ENCODE measurements at regions not wholly inside any gene's neighbourhood (a gene's known extent, or its start where the extent isn't known, plus 50 kb on each side); places are given as distances from the start of the nearest gene placed in this dataset.

GRCh38 chr3:117091676-117092075, 382.1 kb downstream of the TUSC7 start:
- DNase-seq = no peak

- DNase-seq = no peak
Observed at GRCh38 chr3:117096549-117096948, 387.0 kb downstream of the TUSC7 start.

GRCh38 chr3:117097351-117097750, 387.8 kb downstream of the TUSC7 start:
- no peak for DNase-seq

GRCh38 chr3:117101697-117102096, 392.1 kb downstream of the TUSC7 start:
- no peak for DNase-seq

- DNase-seq = no peak
Observed at GRCh38 chr3:117102426-117102825, 392.8 kb downstream of the TUSC7 start.

GRCh38 chr3:117103675-117104074, 394.1 kb downstream of the TUSC7 start:
- DNase-seq = no peak

- no peak for DNase-seq
Observed at GRCh38 chr3:117104381-117104780, 394.8 kb downstream of the TUSC7 start.

- no peak for DNase-seq
Observed at GRCh38 chr3:117104792-117105191, 395.2 kb downstream of the TUSC7 start.

- no peak for DNase-seq
Observed at GRCh38 chr3:117105686-117106085, 396.1 kb downstream of the TUSC7 start.

GRCh38 chr3:117106396-117106795, 396.8 kb downstream of the TUSC7 start:
- no peak for DNase-seq

- no peak for DNase-seq
Observed at GRCh38 chr3:117107946-117108345, 398.4 kb downstream of the TUSC7 start.

GRCh38 chr3:117109178-117109577, 399.6 kb downstream of the TUSC7 start:
- DNase-seq = no peak

- no peak for DNase-seq
Observed at GRCh38 chr3:117114517-117115265, 405.1 kb downstream of the TUSC7 start.

- DNase-seq = no peak
Observed at GRCh38 chr3:117117188-117117936, 407.8 kb downstream of the TUSC7 start.

GRCh38 chr3:117118604-117119003, 409.0 kb downstream of the TUSC7 start:
- DNase-seq = no peak

- DNase-seq = no peak
Observed at GRCh38 chr3:117120014-117120413, 410.4 kb downstream of the TUSC7 start.

GRCh38 chr3:117122609-117123008, 413.0 kb downstream of the TUSC7 start:
- DNase-seq = no peak

GRCh38 chr3:117126460-117126859, 416.9 kb downstream of the TUSC7 start:
- no peak for DNase-seq

- no peak for DNase-seq
Observed at GRCh38 chr3:117126946-117127546, 417.5 kb downstream of the TUSC7 start.

GRCh38 chr3:117128133-117128532, 418.6 kb downstream of the TUSC7 start:
- DNase-seq = no peak

- no peak for DNase-seq
Observed at GRCh38 chr3:117128872-117129271, 419.3 kb downstream of the TUSC7 start.

GRCh38 chr3:117129516-117129915, 419.9 kb downstream of the TUSC7 start:
- DNase-seq = no peak

- DNase-seq = no peak
Observed at GRCh38 chr3:117130222-117130621, 420.6 kb downstream of the TUSC7 start.

GRCh38 chr3:117131259-117131658, 421.7 kb downstream of the TUSC7 start:
- no peak for DNase-seq

Data from stimulated activated CD4-positive, alpha-beta T cell treated with anti-CD3 and anti-CD28 coated beads, Interleukin-4, amount 100 ng/mL, for 4 hours (primary cell).